ENCODE measurements at regions not wholly inside any gene's neighbourhood (a gene's known extent, or its start where the extent isn't known, plus 50 kb on each side); places are given as distances from the start of the nearest gene placed in this dataset.

GRCh38 chr15:98069256-98069655 lies 108.8 kb downstream of the ARRDC4 start:
- no peak for TF ChIP-seq CTCF (IDR thresholded peaks at IDR 0.05)
- TF ChIP-seq POLR2A (IDR thresholded peaks at IDR 0.05) = no peak

Measured in suprapubic skin (tissue), 3 donors.